Thyroid gland (tissue), 4 donors: ENCODE measurements at regions not wholly inside any gene's neighbourhood (a gene's known extent, or its start where the extent isn't known, plus 50 kb on each side); places are given as distances from the start of the nearest gene placed in this dataset.

Experiments
- DNase-seq, 2 donors: peaks; one replicate each; pipeline ENCODE4 v3.0.0-alpha.2; 2019
- H3K27ac ChIP-seq, 3 donors: fragments of 200-600 bp; sonication (generic); 1 replicate in 2 of 3; 2 replicates in 1 of 3; pipeline ENCODE4 v1.5.1; 2016 to 2019; ENCODE audit warnings: mild to moderate bottlenecking in 1 of 3, moderate library complexity in 1 of 3
- H3K27me3 ChIP-seq: fragments of 200-600 bp; sonication (generic); one replicate; pipeline ENCODE4 v1.5.1; 2019
- H3K36me3 ChIP-seq, 2 donors: fragments of 200-600 bp; sonication (generic); one replicate each; pipeline ENCODE4 v1.5.1; 2016 to 2019
- H3K4me1 ChIP-seq, 2 donors: fragments of 200-600 bp; sonication (generic); one replicate each; pipeline ENCODE4 v1.5.1; 2017 to 2019
- H3K4me3 ChIP-seq, 3 donors: fragments of 200-600 bp; sonication (generic); replicated peaks in 1 of 3; 1 replicate in 2 of 3; 2 replicates in 1 of 3; pipeline ENCODE4 v1.5.1; 2016; ENCODE audit warnings: mild to moderate bottlenecking in 1 of 3
- H3K9me3 ChIP-seq: fragments of 200-600 bp; sonication (generic); one replicate; pipeline ENCODE4 v1.5.1; 2017
- CTCF ChIP-seq, 6 experiments: fragments of 200-600 bp in 3 of 6; fragments of 450-650 bp in 3 of 6; sonication (generic) in 3 of 6; IDR thresholded peaks; one replicate each; pipeline ENCODE4 v1.5.1; 2016 to 2019; ENCODE audit warnings: antibody characterized with exemption in 6 of 6, mild to moderate bottlenecking in 2 of 6, inconsistent platforms in 1 of 6, moderate library complexity in 1 of 6
- POLR2A ChIP-seq, 2 donors: fragments of 450-650 bp; IDR thresholded peaks; one replicate each; pipeline ENCODE4 v1.6.1; 2017; ENCODE audit warnings: antibody characterized with exemption in 2 of 2, mild to moderate bottlenecking in 2 of 2, moderate library complexity in 1 of 2
- WGBS, 2 donors: methylation state at CpG; one replicate each; pipeline ENCODE4 v1.1.5; 2017; 5-methylcytosine and 5-hydroxymethylcytosine counted together
- intact Hi-C: fragments of 100-400 bp; cut with DNase I; formaldehyde crosslinking; loops from one replicate; pipeline ENCODE4 v1.15.1; 2023

GRCh38 chr10:2798336-2799022, 268.9 kb upstream of the PFKP start:
- Histone ChIP-seq H3K4me3 (no peak overlapping the region), H3K27ac (no peak overlapping the region), H3K27me3 (no peaks in the 10 kb centered on the region), H3K9me3 (no peaks in the 10 kb centered on the region), H3K4me1 (no peaks in the 10 kb centered on the region), H3K36me3 (no peaks in the 10 kb centered on the region)
- TF ChIP-seq CTCF (IDR thresholded peaks at IDR 0.05) (no peak), POLR2A (IDR thresholded peaks at IDR 0.05) (no peak)
- intact Hi-C loops = no loop called here
- 61 to 64% methylated on average over 4 of the region's 4 CpGs for WGBS, 2 donors
- DNase-seq = no peak

- no peak overlapping the region for H3K4me3 ChIP-seq
- no peaks in the 10 kb centered on the region for H3K4me1 ChIP-seq
- no peaks in the 10 kb centered on the region for H3K27me3 ChIP-seq
- TF ChIP-seq POLR2A (IDR thresholded peaks at IDR 0.05) (no peak), CTCF (IDR thresholded peaks at IDR 0.05) (no peak)
- no peaks in the 10 kb centered on the region for H3K36me3 ChIP-seq
- H3K9me3 ChIP-seq = no peaks in the 10 kb centered on the region
- WGBS, 2 donors = 85 to 87% methylated on average over 3 of the region's 3 CpGs
- DNase-seq = no peak
- H3K27ac ChIP-seq = no peak overlapping the region
- intact Hi-C loops = no loop called here
These were observed 275.4 kb upstream of the PFKP start for GRCh38 chr10:2791774-2792443.

- no peak for DNase-seq
- Histone ChIP-seq H3K27me3 (no peaks in the 10 kb centered on the region), H3K9me3 (no peaks in the 10 kb centered on the region), H3K27ac (no peak overlapping the region), H3K4me3 (no peak overlapping the region), H3K4me1 (no peaks in the 10 kb centered on the region), H3K36me3 (no peaks in the 10 kb centered on the region)
- intact Hi-C loops = no loop called here
- WGBS, 2 donors = 89 to 92% methylated on average over 15 of the region's 15 CpGs
- no peak for TF ChIP-seq POLR2A (IDR thresholded peaks at IDR 0.05)
- TF ChIP-seq CTCF (IDR thresholded peaks at IDR 0.05) = no peak
These were observed 276.8 kb upstream of the PFKP start for GRCh38 chr10:2790396-2791188.

- WGBS, 2 donors = 85 to 88% methylated on average over 5 of the region's 5 CpGs
- intact Hi-C loops = no loop called here
These were observed 281.1 kb upstream of the PFKP start for GRCh38 chr10:2786251-2786650.

More at GRCh38 chr10:2786251-2786650, 281.1 kb upstream of the PFKP start:
- DNase-seq = no peak
- no peaks in the 10 kb centered on the region for H3K27me3 ChIP-seq
- TF ChIP-seq CTCF (IDR thresholded peaks at IDR 0.05) (no peak), POLR2A (IDR thresholded peaks at IDR 0.05) (no peak)
- H3K36me3 ChIP-seq = no peaks in the 10 kb centered on the region
- H3K9me3 ChIP-seq = no peaks in the 10 kb centered on the region
- H3K27ac ChIP-seq = no peak overlapping the region
- no peaks in the 10 kb centered on the region for H3K4me1 ChIP-seq
- H3K4me3 ChIP-seq = no peak overlapping the region
